LNCAP (cell line): ENCODE measurements at regions not wholly inside any gene's neighbourhood (a gene's known extent, or its start where the extent isn't known, plus 50 kb on each side); places are given as distances from the start of the nearest gene placed in this dataset.

Source experiments
- TF ChIP-seq, protein P1 (sequence below): fragments of 450-650 bp; IDR thresholded peaks from 2 replicates; pipeline ENCODE4 v1.5.1; 2017; ENCODE audit warnings: mild to moderate bottlenecking

DNA sequence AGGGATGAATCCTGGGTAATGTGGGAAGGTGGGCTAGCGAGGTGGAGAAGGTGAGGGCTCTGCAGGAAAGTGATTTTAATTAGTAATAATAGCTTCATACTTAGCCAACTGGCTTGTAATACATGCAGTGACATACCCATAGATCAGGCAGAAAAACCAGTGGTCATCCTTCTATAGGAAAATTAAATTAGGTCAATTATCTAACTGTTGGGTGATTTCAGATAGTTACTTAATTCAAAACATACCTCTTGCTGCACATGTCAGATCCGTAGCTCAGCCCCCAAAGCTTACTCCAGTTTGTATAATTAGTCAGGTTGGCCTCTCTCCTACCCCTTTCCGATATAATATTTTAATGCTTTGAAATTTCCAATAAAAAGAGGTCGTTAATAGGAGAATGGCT lies 137.0 kb downstream of the TMEM114 start:
- TF ChIP-seq, protein P1, sequence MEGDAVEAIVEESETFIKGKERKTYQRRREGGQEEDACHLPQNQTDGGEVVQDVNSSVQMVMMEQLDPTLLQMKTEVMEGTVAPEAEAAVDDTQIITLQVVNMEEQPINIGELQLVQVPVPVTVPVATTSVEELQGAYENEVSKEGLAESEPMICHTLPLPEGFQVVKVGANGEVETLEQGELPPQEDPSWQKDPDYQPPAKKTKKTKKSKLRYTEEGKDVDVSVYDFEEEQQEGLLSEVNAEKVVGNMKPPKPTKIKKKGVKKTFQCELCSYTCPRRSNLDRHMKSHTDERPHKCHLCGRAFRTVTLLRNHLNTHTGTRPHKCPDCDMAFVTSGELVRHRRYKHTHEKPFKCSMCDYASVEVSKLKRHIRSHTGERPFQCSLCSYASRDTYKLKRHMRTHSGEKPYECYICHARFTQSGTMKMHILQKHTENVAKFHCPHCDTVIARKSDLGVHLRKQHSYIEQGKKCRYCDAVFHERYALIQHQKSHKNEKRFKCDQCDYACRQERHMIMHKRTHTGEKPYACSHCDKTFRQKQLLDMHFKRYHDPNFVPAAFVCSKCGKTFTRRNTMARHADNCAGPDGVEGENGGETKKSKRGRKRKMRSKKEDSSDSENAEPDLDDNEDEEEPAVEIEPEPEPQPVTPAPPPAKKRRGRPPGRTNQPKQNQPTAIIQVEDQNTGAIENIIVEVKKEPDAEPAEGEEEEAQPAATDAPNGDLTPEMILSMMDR, result no peak

DNA sequence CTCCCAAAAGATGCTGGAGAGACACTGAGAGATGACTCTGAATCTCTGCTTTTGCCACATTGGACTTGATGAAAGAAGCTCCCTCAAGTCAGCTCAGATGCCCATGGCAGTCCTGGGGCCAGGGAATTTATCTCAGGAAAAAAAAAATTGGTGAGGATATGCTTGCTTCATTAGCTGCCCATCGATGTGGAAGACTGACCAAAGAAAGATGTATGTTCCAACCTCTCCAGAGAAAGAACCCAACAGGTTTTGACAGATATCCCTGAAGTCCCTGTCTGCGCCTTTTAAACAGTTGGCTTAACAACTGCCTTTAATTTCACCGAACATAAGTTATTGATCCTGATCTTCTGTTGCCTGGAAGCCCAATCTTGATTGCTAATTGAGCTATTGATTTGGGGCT lies 137.4 kb downstream of the TMEM114 start:
- TF ChIP-seq, protein P1, result no peak

DNA sequence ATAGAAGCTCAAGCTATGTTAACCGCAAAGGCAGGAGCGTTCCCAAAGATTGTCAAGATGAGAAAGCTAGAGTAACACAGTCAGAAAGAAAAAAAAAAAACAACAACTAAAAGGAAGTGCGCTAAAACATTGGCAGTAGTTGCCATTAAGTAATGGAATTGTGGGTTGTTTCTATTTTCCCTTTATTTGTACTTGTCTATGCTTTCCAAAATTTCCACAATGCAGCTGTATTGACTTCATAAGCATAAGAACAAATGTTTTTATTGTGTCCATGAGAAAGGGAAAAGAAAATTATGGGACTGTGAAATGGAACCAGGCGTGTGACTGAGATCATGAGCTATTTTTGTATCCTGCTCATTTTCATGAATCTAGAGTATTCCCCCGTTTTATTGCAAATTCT lies 153.4 kb downstream of the TMEM114 start:
- TF ChIP-seq, protein P1, result no peak

DNA sequence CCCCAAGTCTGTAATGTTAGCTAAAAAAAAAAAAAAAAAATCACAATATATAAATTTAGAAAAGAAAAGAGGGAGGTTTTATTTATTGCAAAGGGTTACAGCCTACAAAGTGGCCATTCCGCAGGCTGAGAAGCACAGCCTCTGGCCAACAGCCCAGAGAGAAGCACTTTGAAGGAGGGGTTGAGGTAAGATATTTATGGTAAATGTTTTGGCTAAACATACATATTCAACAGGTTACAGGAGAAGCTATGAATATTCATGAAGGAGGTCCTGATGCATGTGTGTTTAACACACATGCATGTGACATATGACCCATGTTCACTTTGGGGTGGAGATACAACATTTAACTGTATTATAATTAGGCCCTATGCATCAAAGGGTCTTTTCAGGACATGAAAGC lies 158.5 kb downstream of the TMEM114 start:
- TF ChIP-seq, protein P1, result no peak

DNA sequence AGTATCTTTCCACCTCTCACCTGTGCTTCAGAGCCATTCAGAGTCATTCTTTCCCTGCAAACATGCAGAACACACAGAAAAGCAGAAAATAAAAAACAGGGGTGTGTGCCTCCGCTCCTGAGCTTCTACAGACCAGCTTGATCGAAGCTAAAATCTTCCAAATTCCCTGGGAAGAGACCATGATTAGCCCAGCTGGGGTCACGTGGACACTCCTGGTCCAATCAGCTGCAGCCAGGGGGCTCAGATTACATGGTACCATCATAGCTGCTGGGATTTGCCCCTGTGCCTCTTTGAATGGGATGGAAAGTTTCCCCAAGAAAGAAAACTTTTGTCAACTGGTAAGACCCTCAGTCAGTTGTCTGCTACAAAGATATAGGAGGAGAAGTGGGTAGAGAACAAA lies 159.9 kb downstream of the TMEM114 start:
- TF ChIP-seq, protein P1, result no peak

DNA sequence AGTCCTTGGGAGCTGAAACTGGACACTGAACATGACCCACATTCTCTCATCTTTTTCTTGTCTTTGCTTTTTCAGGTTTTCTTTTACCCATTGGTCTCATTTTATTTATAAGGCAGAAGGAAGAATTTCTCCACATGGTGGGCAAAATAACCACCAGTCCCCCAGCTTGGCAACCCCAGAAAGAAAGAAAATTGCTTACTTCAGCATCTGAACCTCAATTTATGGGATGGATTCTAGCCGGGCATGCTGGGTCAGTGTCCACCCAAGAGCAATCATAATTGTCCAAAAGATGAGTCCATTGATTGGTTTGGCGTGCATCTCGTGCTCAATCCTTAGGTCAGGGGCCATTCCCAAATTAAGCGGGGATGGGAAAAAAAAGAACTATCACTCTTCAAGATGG lies 163.7 kb downstream of the TMEM114 start:
- TF ChIP-seq, protein P1, result no peak

DNA sequence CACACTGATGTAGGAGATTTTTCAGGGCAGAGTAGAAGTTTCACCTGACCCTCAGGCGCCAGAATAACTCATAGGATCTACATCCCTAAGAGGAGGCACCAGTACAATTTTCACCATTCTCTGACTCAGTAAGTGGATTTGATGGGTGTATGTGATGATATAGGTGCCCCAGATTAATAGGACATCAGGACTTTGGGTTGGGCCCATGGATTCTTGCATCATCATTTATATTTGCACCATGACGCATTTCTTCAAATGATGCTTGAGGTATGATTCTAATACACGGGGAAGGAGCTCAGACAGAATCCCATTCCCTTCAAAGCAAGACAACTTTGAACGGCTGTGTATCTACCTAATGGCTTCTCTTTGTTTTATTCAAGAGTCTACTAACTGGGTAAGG lies 173.2 kb downstream of the TMEM114 start:
- TF ChIP-seq, protein P1, result no peak

DNA sequence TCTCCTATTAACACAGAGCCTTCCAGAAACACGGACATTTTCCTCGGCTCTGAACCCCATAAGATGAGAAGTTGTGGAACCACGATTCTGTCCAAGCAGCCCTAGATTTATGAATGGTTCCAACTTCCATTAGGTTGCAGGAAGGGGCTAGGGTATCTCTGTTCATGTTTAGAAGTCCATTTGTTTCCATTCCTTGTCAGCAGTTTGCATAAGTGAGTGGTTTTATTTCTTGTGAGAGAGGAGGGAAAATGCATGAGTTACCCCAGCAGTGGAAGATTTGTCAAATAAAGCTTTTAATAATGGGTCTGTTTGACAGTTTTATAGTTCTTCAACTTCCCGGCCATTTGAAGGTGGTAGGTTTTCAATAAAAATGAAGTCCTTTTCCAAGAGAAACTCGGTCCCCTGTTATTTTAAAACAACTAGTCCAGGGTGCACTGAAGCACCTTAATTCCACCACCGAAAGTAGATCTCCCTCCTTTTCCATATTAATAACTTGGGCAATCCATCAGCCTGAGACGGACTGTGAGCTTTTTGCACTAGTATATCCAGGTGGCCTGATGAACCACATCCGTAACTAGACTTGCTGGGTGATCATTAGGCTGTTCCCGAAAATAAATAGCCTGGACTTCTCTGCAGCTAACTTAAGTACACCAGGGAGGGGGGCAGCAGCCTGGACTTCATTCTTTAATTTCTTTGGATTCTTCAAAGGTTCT lies 181.3 kb downstream of the TMEM114 start:
- TF ChIP-seq, protein P1, result no peak
